ENCODE measurements at regions not wholly inside any gene's neighbourhood (a gene's known extent, or its start where the extent isn't known, plus 50 kb on each side); places are given as distances from the start of the nearest gene placed in this dataset.
"Not testable (repeated sequence)": the region's sequence is repeated elsewhere in the genome, so short reads cannot be mapped to it uniquely, and the experiment has no call there.

DNA sequence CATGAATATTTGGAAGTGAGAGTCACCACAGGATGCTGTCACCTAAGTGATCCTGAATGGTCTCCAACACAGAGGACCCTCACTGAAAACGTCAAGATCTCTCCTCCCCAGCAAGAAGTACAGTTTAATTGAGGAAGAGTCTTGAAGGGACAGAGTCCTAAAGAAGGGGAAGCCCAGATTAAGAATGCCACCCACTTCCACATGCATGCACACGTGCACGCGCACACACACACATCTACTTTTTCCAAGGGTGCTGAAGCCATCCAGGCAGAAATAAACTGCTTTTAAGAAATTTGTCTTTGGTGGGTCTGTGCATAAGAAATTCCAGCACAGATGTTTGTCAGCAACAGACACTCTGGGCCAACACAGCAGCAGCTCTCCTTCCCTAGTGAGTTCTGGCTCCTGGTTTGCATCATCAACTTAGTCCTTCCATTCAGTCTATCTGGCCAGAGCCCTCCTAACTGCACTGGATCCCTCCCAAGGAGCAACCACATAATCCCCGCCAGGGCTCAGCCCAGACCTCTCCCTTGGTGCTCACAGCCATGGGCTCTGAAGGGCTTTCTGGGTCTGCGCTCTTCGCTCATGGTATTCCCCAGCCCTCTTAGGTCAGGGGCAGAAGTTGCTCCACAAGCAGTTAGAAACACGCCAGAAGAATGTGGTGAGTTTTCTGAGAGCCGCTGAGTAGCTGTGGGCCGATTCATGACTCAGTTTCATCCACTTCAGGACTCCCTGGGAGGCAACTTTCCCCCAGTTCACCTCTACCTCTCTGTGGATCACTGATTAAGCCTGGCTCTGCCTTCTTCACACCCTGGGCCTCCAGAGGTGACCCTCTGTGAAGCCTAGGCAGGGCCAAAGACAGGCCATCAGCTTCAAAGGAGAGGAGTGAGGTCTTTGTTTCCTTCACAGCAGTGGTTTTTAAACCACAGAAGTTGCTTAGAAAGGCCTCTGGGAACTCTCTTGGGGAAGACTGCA is 132.6 kb upstream of the LIPC start:
- DNase-seq = peak; percentile 8

DNA sequence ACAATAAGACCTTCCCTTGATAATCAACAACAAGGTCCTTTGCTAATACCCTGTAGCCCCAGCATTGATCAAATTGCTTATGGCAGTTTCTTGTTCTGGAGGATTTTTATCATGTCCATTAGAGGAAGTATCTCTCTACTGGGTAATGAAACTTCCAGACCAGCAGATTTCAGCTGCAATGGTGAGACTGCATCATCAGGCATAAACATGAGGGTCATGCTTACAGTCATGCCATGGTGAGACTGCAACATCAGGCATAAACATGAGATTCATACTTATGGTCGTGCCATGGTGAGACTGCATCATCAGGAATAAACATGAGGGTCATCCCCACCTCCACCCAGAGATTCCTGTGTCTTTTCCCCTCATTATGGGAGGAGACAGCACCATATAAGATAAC is 129.0 kb upstream of the LIPC start:
- no peak for DNase-seq

DNA sequence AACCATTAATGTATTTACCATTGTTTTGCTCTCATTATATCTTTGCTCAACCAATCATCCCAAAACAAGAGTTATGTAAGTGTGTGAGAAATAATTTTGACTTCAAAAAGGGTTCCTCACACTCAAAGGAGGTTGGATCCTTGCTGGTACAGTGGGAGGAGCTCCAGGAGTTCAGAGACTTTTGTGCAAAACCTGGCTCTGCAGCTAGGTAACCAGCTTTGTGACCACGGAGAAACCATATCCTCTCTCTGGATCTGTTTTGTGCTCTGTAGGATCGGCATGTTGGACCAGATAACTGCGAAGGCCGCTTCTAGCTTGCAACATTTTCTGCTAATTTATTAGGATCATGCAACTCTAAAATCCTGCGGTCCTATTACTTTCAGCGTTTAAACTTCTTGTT is 128.6 kb upstream of the LIPC start:
- no peak for DNase-seq

DNA sequence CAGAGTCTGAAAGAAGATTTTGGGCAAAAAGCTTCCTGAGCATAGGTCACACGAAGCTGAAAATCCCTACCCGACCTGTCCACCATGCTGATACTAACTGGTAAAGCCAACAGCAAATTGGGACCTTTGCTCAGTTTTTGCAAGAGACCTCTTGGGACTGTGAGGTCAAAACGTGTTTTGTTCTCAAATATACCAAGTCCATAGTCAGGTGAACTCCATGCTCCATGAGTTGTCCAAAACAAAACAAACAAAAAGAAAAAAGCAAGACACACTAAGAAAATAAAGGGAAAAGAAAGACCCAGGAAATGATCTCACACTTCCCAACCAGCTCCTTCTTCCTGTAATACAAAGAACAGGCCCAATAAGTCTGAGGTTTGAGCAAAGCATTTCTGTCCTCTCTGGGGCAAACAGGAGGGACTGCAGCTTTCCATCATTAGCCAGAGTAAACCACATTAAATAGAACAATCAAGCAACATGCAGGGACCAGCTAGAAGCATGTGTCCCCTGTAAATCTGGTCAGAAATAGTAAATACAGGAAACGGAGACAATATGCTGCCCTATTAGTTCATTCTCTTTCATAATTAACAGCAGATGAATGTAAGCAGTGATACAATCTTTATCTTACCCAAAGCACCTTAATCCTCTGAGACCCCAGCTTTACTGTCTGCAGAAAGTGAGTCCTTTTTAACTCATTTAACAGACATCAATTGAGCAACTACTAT is 125.0 kb upstream of the LIPC start:
- DNase-seq = no peak

DNA sequence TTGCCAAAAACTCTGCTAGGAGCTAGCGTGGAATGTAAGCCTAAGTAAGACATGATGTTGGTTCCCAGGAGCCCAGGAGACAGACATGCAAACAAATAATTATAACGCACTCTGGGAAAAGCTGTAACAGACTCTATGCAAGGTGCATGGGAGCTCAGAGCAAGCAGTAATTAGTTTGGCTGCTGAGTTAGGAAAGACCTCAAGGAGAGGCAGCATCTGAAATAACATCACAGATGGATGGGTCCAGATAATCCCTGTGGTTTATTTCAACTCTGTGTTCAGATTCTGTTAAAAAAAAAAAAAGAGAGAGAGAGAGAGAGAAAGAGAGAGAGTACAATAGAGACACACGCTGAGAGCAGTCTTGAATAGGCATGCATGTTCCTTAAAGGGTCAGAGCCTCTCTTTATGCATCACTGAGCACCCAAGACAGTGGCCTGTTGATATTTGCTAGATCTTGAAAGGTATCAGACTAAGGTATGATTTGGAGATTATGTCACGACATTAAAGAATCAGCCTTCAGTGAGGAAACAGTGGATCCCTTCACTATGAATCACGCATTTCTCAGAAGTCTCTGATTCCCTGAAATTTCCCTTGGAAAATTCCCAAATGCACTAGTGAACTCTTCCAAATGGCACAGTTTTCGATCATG is 124.4 kb upstream of the LIPC start:
- no peak for DNase-seq

DNA sequence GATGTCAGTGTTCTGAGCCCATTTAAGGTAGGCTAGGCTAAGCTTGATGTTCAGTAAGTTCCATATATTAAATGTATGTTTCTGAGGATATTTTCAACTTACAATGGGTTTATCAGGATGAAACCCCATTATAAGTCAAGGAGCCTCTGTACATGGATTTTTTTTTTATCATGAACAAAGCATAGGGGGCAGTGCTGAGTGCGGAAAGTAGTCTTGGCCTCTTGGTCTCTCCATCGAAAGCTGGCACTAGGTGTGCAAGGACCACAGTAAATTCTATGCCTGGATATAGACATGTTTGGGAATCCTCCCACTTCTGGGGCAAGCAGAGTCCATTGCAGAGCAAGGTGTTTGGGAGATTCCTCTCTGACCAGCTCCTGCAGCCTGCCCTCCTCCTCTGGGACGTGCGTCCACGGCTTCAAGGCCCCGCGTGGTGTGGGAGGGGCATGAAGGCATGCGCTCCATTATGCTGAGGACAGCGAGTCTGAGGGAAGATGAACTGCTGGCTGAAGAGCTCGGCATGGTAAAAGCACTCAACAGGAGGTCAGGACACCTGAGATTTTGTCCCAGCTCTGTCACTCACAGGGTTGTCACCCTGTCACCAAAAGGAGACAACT is 122.9 kb upstream of the LIPC start:
- DNase-seq = no peak

DNA sequence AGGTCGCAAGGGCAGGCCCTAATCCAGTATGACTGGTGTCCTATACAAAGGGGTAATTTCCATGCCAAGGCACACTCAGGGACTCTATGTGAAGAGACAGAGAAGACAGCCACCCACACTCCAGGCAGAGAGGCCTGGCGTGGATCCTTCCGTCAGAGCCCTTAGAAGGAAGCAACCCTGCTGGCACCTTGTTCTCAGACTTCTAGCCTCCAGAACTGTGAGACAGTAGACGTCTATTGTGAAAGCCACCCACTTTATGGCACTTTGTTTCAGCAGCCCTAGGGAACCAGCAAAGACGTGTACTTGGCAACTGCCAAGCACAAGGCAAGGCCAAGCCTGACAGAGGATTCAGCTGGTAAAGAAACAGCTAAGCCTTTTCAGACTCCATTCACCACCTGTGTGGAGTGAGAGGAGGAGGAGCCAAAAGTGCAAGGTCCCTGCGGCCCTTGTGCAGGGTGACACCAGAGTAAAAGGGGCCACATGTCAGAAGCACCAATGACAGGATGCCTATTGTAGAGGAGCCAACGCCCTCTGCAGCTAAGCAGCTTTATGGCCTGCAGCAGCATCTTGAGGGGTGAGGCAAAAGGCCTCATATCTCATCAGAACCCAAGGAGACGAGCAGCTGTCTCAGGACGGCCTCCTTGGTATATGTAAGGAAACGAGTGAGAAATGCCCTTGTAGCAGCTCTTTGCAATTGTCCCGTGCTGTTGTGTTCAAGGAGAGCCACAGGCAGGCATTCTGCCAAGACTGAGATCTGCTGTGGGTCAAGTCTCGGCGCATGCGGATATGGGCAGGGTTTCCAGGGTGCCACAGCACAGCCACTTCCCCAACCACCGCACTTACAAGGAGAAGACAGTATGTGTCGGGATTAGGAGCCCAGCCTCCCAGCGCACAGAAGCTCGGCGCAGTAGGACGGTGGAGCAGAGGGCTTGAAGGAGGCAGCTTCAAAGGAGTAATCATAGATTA is 121.5 kb upstream of the LIPC start:
- no peak for DNase-seq

DNA sequence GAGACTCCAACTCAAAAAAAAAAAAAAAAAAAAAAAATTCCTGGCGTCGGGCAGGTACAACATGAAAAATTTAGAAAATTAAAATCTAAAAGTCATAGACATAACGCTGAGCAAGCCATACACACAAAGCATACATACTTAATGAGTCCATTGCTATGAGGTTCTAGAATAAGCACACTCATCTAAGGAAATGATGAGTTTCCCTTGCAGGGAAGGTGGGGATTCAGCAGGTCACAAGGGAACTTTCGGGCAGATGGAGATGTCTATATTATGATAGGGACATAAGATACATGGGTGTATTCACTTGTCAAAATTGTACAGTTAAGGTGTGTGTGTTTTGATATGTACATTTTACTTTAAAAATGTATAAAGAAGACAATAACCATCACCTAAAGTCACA is 120.2 kb upstream of the LIPC start:
- DNase-seq = no peak

DNA sequence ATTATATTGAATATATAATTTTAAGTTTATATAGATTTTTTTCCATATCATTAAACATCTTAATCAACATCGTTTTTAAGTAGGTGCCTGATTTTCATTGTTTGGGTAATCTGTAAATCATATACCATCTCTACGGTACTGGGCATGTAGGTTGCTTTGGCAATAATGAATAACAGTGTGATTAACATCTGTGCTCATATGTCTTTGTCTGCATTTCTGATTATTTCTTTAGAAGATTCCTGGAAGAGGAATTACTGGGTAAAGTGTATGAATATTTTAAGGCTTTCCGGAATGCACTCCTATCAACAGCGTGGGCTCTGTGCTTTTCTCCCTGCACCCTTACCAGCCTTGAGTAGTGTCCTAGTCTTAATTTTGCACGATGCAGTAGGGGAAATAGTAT is 119.8 kb upstream of the LIPC start:
- no peak for DNase-seq

DNA sequence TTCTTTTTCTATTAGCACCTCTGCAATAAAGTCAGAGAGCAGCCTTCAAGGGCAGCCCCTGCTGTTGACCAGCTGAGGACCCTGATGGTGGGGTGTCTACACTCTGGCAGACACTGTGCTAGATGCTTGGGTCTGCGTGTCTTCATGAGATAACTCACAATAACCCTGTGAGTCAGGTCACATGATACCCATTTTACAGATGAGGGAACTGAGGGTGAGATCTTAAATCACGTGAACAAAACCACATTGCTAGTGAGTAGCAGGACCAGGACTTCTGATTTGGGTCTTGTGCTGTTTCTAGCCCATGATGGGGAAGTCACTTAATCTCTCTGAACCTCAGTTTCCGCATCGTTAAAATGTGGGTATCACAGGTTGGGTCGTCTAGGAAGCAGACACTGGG is 118.5 kb upstream of the LIPC start:
- no peak for DNase-seq

DNA sequence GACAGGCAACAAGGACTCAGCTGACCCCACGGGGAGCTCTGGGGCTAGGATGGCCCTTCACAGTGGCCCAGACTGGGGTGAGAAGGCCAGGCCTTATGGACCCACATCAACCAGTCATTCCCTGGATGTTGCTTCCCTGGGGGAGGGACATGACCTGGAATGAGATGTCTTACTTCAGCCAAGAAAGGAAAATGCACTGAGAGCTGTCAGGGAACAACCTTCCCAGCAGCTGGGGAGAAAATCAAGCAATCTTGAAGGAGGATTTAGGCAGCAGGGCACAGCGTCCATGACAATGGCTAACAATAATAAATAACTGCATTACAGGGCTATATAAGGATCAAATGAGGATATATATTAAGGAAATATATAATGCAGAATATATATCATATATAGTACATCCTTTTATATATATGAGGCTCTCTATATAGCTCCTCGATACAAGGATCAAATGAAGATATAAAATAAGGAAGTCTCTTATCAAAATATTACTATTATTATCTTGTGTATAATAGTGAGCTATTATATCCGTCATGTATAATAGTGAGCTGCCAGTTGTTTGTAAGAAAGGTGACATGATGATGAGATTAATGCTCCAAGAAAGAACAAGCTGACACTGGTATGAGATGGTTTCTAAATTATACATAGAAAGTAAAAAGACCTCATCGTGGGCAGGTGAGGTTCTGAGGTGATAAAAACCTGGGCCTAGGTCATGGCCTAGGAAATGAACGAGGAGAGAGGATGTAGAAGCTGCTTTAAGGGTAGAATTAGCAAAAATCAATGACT is 117.8 kb upstream of the LIPC start:
- no peak for DNase-seq

DNA sequence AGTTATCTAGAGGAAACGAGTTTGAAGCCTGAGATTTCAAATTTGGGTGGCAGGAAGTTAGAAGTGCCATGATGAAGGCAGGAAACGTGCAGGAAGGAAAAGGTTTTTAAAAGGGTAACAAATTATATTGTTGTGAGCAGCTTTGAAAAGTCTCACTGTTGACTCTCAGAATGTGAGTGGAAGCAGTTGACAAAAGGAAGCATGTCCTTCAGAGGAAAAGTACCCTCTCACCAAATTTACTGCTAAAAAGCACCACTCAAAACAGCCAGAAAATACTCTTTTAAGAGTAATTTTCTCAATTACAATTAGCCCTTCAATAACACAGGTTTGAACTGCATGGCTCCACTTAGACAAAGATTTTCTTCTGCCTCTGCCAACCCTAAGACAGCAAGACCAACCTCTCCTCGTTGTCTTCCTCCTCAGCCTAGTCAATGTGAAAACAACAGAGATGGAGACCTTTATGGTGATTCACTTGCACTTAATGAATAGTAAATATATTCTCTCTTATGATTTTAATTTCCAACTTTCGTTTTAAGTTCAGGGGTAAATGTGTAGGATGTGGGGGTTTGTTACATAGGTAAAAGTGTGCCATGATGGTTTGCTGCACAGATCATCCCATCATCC is 117.1 kb upstream of the LIPC start:
- no peak for DNase-seq

DNA sequence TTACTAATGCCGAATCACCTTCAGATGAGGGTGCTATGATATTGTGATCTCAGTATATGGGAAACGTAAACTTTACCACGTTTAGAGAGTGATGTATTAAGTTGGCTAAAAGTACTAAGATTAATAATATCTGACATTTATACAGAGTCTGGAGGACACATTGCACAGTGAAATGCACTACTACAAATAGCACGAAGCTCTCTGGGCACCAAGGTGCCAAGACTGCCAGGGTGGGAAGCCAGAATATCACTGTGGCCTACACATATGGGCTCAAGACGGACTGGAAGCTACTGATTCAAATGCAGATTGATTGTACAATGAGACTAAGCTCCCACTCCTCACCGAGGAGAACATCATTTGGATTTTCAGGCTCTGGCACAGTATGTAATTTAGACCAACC is 113.3 kb upstream of the LIPC start:
- no peak for DNase-seq

DNA sequence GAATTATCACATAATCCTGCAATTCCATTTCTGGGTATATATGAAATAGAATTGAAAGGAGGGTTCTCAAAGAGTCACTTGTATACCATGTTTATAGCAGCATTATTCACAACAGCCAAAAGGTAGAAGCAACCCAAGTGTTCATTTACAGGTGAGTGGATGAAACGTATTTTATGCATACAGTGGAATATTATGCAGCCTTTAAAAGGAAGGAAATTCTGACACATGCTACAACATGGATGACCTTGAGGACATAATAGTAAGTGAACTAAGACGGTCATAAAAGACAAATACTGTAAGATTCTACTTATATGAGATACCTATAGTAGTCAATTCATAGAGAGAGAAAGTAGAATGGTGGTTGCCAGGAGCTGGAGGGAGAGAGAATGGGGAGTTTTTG is 110.8 kb upstream of the LIPC start:
- DNase-seq = no peak

DNA sequence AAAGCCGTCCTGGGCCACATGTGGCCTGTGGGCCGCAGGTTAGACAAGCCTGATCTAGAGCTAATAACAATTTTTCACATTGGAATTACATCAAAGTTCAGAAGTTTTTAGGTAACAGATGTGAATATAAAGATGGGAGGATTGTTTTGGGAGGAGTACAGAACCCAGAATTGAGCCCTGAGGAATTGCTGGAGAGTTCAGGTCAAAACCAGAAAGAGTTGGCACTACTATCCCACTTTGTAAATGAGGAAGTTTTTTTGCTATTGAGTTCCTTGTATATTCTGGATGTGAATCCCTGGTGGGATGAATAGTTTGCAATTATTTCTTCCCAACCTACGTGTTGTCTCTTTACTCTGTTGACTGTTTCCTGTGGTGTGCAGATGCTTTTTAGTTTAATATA is 109.5 kb upstream of the LIPC start:
- no peak for DNase-seq

DNA sequence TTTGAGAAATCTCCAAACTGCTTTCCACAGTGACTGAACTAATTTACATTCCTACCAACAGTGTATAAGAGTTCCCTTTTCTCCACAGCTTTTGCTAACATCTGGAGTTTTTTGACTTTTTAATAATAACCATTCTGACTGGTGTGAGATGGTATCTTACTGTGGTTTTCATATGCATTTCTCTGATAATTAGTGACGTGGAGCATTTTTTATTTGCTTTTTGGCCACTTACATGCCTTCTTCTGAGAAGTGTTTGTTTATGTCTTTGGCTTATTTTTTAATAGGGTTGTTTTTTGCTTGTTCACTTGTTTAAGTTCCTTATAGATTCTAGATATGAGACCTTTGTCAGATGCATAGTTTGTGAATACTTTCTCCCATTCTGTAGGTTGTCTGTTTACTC is 108.5 kb upstream of the LIPC start:
- DNase-seq = not testable (repeated sequence)

DNA sequence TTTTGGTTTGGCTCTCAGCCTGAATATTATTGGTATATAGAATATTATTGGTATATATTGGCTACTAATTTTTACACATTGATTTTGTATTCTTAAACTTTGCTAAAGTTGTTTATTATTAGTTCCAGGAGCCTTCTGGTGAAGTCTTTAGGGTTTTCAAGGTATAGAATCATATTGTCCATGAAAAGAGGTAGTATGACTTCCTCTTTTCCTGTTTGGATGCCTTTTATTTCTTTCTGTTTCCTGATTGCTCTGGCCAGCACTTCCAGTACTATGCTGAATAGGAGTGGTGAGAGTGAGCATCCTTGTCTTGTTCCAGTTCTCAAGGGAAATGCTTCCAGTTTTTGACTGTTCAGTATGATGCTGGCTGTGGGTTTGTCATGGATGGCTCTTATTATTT is 107.3 kb upstream of the LIPC start:
- DNase-seq = no peak

DNA sequence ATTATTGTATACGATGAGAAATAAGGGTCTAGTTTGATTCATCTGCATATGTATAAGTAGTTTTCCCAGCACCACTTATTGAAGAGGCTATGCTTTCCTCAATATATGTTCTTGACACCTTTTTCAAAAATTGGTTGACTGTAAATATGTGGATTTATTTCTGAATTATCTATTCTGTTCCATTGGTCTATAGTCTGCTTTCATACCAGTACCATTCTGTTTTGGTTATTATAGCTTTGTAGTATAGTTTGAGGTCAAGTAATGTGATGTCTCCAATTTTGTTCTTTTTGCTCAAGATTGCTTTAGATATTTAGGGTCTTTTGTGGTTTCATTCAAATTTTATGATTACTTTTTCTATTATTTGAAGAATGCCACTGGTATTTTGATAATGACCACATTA is 103.8 kb upstream of the LIPC start:
- DNase-seq = no peak

DNA sequence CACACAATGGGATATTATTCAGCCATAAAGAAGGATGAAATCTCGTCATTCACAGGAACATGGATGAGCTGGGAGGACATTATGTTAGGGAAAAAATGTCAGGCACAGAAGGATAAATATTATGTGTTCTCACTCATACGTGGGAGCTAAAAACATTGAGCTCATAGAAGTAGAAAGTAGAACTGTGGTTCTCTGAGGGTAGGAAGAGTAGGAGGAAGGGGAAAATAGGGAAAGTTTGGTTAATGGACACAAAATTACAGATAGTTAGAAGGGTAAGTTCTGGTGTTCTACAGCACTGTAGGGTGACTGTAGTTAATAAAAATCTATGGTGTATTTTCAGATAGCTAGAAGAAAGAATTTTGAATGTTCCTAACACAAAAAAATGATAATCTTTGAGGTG is 102.6 kb upstream of the LIPC start:
- DNase-seq = no peak
